C4-2B (cell line): ENCODE measurements at regions not wholly inside any gene's neighbourhood (a gene's known extent, or its start where the extent isn't known, plus 50 kb on each side); places are given as distances from the start of the nearest gene placed in this dataset.

Experiments used
- H3K27ac ChIP-seq: fragments of 450-650 bp; 2 replicates; pipeline ENCODE4 v1.5.1; 2017
- CTCF ChIP-seq: fragments of 450-650 bp; conservative IDR thresholded peaks from 2 replicates; pipeline ENCODE4 v1.5.1; 2017; ENCODE audit warnings: mild to moderate bottlenecking
- ZFX ChIP-seq: fragments of 450-650 bp; IDR thresholded peaks from 2 replicates; pipeline ENCODE4 v1.6.1; 2017

- TF ChIP-seq CTCF, result no peak
- no peak overlapping the region for H3K27ac ChIP-seq
These were observed 64.5 kb upstream of the SEMA6D start for GRCh38 chr15:47652844-47653243.

- H3K27ac ChIP-seq, result no peak overlapping the region
- TF ChIP-seq CTCF (no peak), ZFX (no peak)
These were observed 55.6 kb upstream of the SEMA6D start for GRCh38 chr15:47661661-47662180.

GRCh38 chr15:47663101-47663500 is 54.2 kb upstream of the SEMA6D start:
- H3K27ac ChIP-seq, result no peak overlapping the region
- TF ChIP-seq ZFX (no peak), CTCF (no peak)
